Hippocampal formation (tissue), 2 donors: ENCODE measurements at regions not wholly inside any gene's neighbourhood (a gene's known extent, or its start where the extent isn't known, plus 50 kb on each side); places are given as distances from the start of the nearest gene placed in this dataset.

ENCODE experiments used
- DNase-seq, 2 donors: peaks; one replicate each; lab custom pipeline; 2025; lab: John Stamatoyannopoulos, UW

DNA sequence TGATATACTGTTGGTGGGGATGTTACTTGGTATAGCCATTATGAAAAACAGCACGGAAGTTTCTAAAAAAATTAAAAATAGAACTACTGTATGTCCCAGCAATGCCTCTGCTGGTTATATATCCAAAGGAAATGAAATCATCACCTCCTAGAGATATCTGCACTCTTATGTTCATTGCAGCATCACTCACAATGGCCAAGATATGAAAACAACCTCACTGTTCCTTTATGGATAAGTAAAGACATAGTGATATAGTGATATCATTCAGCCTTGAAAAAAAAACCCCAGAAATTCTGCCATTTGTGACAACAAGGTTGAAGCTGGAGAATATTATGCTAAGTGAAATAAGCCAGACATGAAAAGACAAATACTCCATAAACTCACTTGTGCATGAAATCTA, 543.8 kb upstream of the SLIT2 start:
- no peak for DNase-seq

DNA sequence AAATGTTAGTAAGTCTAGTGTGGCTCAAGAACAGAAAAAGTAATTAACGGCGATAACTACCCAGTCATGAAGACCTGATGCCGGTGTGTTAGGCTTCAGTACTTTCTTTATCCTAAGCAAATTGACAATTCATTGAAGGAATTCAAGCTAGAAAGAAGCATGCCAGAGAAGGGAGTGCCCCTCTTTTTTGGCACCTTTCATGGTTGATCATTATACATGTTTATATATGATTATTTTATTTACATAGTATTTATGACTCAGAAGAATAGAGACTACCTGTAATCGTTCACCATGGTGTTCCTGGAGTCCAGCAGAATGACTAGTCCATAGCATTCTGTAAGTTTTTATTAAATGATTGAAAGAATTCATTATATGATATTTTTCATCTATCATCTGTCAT, 548.3 kb upstream of the SLIT2 start:
- DNase-seq = no peak

DNA sequence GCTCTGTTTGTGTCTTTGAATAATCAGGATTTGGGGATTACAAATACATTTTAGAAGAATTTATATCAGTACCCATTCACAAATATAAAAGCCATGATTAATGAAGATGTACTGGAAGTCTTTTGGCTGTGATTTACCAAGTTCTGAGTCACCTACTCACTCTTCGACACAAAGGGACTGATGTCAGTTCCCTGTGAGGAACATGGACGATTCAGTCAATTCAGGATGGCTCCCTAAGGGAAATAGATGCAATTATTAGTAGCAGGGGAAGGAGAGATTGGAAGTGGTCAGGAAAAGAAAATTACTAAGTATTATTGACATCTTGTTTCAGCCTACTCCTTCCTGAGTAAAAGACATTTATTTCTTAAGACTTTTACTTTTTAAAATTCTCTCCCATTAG, 550.7 kb upstream of the SLIT2 start:
- no peak for DNase-seq

DNA sequence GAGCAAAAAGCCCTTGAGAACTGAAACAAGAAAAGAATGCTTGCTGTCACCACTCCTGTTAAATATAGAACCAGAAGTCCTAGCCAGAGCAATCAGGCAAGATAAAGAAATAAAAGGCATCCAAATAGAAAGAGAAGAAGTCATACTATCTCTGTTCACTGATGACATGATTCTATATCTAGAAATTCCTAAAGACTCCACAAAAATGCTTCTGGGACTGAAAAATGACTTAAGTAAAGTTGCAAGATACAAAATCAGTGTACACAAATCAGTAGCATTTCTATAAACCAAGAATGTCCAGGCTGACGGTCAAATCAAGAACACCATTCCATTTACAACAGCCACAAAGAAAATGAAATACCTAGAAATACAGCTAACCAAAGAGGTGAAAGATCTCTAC, 552.7 kb upstream of the SLIT2 start:
- no peak for DNase-seq

DNA sequence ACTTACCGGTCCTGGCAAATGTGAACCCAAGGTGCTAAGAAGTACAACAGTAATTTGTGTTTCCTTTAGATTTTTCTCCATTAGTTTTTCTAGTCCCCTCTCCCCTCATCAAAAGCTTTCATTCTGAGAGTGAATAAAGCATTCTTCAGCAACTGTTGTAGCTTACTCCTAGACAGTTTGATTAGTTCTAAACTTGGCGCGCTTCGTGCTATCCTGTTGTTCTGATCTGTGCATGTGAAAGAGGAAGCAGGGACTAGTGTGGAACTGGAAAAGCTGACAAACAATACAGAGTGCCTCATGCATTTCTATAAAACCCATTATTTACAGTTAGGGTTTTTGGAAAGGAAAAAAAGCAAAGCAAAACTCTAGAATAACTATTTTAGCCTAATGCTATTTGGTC, 556.9 kb upstream of the SLIT2 start:
- no peak for DNase-seq

DNA sequence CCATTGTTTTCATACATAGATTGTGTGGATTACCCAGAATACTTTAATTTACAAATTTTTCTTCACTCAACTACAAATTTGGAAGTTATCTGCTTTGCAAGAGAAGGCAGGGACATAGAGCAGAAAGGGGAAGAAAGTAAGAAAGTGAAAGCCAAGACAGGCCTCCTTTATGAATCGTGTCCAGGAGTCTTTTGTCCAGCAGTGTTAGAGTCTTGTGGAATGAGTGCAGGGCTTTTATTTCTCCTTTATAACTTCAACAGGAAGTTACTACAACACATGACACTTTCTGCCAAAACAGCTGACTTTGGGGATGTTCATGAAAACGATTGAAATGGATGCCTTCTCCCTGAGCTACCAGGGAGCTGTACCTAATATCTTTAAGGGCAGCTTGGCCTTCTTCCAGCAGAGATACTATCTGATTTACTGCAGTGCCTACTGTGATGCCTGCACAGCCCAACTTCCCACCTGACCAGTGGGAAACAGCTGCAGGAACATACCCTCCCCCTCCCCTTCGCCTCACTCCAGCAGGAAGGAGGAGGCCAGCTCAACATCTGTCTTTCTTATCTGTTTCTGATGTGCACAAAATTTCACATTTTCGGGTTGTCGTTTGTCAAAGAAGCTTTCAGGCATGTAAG, 557.7 kb upstream of the SLIT2 start:
- DNase-seq = no peak

DNA sequence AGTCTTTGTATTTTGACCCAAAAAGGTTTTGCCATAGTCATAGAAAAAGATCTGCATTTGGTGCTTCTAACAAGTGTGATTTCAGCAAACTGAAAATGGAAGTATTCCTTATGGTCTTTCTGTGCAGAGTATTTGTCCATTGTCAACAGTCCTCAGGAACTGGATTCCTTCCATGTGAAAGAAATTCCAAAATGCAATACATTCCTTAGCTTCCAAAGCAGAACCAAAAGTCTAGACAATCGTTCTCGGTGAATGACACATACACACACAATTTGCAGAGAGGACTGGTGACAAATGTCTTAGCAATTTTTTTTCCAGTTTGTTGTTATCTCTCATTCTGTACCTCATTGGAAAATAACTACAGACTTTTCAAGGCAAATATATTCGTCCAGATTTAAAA, 562.2 kb upstream of the SLIT2 start:
- no peak for DNase-seq

DNA sequence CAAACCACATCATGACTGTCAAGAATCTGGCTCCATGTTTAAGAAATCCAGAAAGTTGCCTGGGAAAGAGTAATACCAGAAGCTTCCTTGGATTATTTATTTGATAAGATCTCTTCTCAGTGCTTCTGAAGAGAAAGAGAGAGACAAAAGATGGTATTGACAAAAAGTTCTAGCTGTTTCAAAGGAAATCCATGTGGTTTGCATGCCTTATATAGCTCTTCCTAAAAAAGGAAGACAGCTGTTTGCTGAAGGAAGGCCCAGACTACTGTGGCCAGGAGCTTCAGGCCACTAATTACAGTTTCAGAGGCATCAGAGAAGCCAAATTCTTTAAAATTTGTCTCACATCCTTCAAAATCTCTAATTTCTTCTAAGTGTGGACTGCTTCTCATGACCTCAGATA, 565.2 kb upstream of the SLIT2 start:
- no peak for DNase-seq

DNA sequence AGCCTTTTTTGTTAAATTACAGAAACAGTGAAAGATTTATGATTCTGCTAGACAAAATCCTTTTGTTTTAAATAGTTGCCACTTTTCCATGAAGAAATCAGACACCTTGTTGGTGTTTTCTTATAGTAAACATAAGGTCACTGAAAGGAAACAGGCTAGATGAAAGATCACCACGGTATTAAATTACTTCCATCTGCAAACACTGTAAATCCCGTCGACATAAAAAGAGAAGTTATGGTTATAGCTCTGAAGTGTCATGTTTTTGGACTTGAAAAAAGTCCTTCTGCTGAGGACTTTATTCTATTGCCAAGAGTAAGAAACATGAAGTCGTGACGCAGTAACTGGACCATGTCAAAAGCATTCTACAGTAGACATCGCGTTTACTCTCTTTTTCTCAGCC, 567.6 kb upstream of the SLIT2 start:
- DNase-seq = no peak

DNA sequence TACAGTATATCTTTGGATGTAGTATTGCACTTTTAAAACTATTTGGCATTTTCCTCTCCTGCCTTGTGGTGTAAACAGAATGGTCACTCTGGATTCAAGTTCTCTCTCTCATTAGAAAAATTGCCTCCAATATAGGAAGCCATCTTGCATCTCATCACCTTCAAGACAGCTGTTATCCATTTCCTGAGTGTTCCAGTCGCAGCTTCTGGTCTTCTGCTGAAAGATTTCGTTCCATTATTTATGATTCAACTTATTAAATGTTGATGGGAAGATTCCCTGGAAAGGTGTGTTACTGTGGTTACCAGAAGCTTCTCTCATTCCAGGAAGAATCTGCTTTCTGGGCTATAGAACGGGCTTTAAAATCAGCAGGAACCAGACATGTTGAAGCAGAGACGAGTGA, 568.3 kb upstream of the SLIT2 start:
- DNase-seq = no peak

DNA sequence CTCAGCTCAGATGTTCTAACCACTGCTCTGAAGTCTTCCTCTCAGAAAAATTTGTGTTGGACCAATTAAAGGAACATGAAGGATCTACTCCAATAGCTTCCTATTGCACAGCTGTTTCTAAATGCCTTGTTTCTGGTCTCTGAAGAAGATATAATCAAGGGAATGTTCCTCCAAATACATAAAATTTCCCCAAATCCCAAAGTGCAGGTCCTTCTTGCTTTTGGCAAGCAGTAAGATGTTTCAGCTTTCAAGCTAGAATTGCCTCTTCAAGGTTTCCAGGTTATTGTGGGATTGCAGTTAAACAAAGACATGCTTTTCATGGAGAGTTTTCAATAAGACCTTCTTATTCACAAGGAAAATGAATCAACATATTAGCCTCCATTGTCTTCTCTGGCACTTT, 574.5 kb upstream of the SLIT2 start:
- DNase-seq = no peak

DNA sequence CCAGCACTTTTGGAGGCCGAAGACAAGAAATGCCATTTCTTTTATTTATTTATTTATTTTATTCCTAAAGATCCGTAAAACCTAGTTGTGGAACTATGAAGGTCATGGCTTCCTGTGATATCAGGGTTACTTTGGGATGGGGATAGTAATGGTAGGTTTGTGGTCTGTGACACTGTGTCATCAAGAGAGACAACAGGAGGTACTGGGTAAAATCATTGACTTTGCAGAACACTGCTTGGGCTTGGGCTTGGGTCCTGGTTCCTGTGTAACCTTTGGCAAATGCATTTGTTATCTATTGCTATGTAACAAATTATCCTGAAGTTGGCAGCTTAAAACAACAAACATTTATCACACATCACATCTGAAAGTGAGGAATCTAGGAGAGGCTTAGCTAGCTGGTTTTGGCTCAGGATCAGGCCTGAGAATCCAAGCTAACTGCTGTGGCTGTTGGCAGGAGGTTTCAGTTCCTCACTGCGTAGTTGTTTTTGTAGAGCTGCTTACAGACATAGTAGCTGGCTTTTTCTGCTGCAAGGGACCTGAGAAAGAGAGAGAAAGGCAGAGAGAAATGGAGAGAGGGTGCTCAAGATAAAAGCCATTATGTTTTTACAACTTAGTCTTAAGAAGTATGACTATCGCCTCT, 576.4 kb upstream of the SLIT2 start:
- peak in 1 of 2 donors; percentile 21 for DNase-seq

DNA sequence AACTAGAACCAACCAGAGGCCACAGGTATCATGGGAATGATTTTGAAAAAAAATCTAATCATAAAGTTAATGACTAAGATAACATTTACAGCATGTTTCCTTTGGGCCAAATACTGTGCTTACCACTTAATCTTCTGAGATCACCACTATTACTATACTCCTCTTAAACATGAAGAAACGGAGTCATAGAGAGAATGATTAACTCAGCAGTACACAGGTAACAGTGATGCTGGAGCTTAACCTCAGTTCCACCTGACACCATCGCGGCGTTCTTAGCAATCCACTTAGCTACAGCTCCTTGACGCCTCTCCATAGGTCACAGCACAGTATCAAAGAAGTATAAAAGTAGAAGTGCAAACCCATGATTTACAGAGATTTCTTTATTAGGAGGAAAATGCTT, 592.6 kb upstream of the SLIT2 start:
- DNase-seq = no peak

DNA sequence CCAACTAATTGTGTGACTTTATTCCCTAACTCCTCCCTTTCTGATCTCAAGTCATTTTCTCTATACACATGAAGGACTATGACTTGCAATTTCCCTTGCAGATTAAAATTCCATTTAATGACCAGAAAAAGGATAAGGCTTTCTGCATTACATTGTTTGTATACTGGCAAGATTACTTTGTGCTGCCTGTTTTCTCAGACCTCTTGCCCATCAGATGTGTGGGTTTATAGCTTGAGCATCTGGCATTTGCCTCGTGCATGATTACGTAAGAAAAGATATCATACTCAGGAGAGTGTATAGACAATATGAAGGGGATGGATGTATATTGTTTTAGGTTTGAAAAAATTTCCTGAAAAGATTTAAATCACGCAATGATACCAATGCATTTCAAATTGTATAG, 593.8 kb upstream of the SLIT2 start:
- DNase-seq = no peak

DNA sequence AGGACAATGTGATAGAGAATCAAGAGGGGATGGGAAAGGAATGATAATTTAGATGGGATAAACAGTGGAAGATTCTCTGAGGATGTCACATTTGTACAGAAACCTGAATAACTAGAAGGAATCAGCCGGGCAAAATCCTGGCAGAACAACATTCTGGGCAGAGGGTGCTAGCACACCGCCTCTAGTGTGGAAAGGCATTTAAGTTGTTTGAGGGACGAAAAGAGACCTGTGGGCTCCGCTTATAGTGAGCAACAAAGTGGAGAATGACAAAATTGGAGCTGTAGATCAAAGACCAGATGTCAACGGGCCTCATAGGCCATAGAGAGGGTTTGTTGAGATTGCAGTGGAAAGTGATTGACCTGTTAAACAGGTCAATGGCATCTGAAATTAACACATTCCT, 596.0 kb upstream of the SLIT2 start:
- DNase-seq = no peak

DNA sequence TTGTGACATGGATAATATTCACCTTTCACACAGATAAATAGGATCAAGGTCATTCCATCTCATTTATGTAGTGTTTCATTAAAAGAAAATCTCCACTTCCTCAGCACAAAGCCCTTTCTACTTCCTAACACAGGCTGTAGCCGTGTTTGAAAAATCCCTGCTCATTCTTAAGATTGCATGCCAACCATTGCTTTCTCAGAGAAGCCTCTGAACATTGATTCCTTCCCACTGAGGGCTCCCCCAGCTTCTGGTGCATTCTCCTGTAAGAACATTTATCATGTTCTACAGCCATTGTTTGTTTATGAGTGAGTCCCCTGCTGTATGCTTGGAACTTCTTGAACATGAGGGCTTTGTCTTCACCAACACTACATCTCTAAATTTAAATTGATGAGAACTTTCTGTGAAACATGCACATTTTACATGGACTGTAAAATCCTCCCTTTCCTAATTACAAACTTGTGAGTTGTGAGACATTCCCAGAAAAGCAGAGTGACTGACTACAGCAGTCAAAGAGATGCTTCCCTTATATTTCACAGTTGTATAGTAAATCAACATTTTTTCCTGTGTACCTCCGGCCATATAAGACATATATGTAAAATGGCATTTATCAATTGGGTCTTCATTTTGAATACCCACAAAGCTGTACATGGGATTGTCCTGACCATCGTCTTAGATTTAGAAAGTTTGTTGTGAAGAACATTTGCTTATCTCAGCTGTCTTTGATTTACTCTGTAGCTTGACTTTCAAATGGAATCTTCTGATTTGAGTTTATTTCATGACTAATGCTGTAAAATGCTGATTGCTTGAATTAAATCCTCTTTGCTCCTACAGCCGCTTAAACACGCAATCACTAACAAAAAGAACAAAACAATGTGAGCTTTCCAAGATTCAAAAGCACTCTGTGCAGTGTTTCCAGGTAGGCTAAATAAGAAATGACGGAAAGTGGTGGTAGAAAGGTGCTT, 600.5 kb upstream of the SLIT2 start:
- no peak for DNase-seq

DNA sequence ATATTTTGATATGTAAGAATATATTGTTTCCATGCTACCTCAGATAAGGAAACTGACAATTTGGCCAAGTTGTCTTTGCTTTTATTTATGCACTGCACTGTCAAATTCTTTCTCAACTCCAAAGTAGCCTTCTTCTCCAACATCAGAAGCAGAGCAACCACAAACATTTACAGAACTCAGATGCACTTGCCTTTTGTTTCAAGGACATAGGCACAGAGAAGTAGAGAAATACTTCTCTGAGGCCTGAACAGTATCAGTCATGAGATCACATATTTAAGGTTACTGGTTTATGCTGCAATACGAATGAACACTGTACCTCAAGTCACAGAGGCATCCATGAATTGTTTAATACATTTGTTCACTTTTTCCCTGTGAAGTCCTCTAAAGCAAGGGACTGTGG, 606.1 kb upstream of the SLIT2 start:
- no peak for DNase-seq

DNA sequence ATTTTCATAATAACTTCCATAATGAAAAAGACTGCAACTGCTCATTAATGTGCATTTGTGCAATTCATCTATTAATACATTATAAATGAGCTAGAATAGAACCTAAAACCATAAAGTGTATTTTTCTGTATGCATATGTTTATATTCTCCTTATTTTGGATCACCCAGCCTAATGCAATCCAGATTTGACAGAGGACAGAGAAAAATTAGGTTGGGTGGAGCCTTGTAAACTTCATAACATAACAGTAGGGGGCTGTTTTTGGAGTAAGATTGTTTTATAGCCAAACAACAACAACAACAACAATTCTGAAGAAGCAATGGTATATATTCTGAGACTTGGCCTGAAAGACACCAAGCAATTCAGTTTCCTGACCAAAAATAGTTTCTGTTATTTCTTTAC, 615.3 kb upstream of the SLIT2 start:
- no peak for DNase-seq

DNA sequence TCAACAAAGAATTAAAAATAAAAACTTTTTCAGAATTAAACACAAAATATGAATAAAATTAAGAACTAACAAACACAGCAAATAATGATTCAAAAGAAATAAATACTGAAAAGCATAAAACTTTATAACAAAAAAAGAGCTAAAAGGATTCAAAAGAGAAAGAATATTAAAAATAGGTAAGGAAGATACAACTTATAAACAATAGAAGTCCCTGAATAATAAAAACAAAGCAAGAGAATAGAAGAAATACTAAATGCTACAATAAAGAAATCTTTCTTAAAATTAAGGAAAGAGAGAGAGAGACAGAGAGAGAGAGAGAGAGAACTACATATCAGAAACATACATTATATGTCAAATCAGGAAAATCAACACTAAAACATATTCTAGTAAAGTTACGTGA, 619.9 kb upstream of the SLIT2 start:
- no peak for DNase-seq

DNA sequence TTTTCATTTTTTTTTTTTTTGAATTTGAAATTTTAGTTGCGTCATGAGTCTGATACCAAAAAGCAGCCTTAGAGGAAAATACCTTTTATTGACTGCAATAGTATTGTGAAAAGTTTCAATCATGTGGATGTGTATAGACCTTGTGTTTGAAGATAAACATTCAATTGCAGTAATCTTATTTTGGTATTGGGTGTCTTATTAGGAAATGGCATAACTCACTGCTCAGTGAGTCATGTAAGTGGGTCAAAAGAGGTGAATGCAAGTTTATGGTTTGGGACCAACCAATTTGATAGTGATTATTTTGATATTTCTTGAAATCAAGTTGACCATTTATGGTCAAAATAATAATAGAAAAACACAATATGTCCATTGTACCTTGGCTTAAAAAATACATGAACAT, 627.8 kb upstream of the SLIT2 start:
- DNase-seq = no peak

DNA sequence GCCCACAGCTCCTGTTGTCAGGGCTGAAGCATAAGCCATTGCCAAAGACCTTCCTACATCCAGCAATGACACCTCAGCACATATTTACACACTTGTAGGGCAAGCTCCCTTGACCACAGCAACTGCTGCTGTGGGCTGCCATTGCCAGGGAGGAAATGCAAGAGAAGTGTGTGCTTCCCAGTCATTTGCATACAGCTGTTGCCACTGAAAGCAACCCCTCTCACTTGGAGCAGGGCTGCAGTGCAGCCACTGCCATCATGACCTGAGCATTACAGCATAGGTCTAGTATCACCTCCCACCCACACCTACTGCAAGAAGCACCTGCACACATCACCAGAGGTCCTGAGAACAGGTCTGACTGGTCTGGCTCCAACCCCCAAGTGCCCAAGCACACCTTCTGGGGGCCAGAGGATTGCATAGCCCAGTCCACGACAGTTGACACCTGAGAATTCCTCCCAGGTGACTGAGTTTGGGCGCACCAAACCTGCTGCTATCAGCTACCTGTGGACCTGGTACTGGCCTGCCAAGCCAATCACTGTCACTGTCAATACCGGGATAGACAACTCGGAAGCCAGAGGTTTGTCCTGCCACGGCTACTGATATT, 636.5 kb upstream of the SLIT2 start:
- no peak for DNase-seq

DNA sequence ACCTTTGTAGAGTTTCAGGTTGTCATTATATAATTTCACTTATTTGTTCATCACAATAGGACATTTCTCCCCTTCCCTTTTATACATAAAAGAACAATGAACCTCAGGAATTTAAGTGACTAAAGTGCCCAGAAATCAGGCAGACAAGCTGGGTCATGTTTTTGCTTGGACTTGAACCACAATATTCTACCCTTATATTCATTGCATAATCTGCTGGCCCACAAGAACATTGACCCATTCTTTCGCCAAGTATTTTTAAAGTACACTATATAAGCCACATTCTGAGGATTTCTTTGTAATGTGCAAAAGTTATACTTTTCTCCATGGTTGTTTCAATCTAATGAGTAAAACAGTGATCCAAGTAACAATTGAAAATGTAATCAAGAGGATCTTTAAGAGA, 637.5 kb upstream of the SLIT2 start:
- DNase-seq = no peak

DNA sequence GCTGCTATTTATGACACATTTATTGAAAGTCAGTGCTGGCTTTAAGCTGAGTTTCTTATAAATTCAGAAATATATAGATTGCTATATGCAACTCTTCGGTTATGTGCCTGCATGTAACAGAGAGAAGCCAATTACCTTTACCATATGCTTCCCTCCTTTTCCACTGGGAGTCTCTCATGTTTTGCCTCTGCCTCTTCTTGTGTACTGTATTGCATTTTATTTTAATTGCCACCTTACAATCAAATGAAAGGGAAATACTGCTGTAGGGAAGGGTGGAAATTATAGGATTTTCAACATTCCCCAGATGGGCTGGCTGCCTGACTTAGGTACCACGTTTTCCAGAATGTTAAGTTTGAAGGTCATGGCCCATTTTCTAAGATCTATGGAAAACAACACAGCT, 655.4 kb upstream of the SLIT2 start:
- DNase-seq = no peak
